DMS 273 (cell line): ENCODE measurements at regions not wholly inside any gene's neighbourhood (a gene's known extent, or its start where the extent isn't known, plus 50 kb on each side); places are given as distances from the start of the nearest gene placed in this dataset.
"Not testable (repeated sequence)": the region's sequence is repeated elsewhere in the genome, so short reads cannot be mapped to it uniquely, and the experiment has no call there.

Experiments used
- DNase-seq: peaks from one replicate; lab custom pipeline; 2025; ENCODE audit not compliant: unreplicated experiment; lab: John Stamatoyannopoulos, UW

GRCh38 chr21:9883571-9884282, 637.7 kb upstream of the TPTE start:
- not testable (repeated sequence) for DNase-seq

- not testable (repeated sequence) for DNase-seq
These were observed 632.9 kb upstream of the TPTE start for GRCh38 chr21:9888500-9888899.

- DNase-seq = not testable (repeated sequence)
These were observed 617.8 kb upstream of the TPTE start for GRCh38 chr21:9903579-9903978.

- not testable (repeated sequence) for DNase-seq
These were observed 607.2 kb upstream of the TPTE start for GRCh38 chr21:9914135-9914534.

- DNase-seq = not testable (repeated sequence)
These were observed 601.9 kb upstream of the TPTE start for GRCh38 chr21:9919446-9919845.

GRCh38 chr21:9943639-9944038, 577.7 kb upstream of the TPTE start:
- not testable (repeated sequence) for DNase-seq

- not testable (repeated sequence) for DNase-seq
These were observed 575.3 kb upstream of the TPTE start for GRCh38 chr21:9946057-9946456.

GRCh38 chr21:9949510-9950289, 571.7 kb upstream of the TPTE start:
- DNase-seq = not testable (repeated sequence)

- not testable (repeated sequence) for DNase-seq
These were observed 571.0 kb upstream of the TPTE start for GRCh38 chr21:9950363-9950762.

GRCh38 chr21:9958791-9959190, 562.6 kb upstream of the TPTE start:
- not testable (repeated sequence) for DNase-seq

GRCh38 chr21:9959220-9959964, 562.0 kb upstream of the TPTE start:
- not testable (repeated sequence) for DNase-seq

GRCh38 chr21:9969399-9969798, 552.0 kb upstream of the TPTE start:
- DNase-seq = not testable (repeated sequence)

GRCh38 chr21:9972018-9972417, 549.4 kb upstream of the TPTE start:
- not testable (repeated sequence) for DNase-seq

GRCh38 chr21:9978371-9978770, 543.0 kb upstream of the TPTE start:
- DNase-seq = not testable (repeated sequence)

GRCh38 chr21:9997507-9997906, 523.9 kb upstream of the TPTE start:
- not testable (repeated sequence) for DNase-seq

- DNase-seq = not testable (repeated sequence)
These were observed 518.5 kb upstream of the TPTE start for GRCh38 chr21:10002762-10003313.

GRCh38 chr21:10005791-10006190, 515.6 kb upstream of the TPTE start:
- not testable (repeated sequence) for DNase-seq

- DNase-seq = not testable (repeated sequence)
These were observed 504.4 kb upstream of the TPTE start for GRCh38 chr21:10016991-10017390.

GRCh38 chr21:10017757-10018156, 503.6 kb upstream of the TPTE start:
- DNase-seq = not testable (repeated sequence)

GRCh38 chr21:10021462-10021861, 499.9 kb upstream of the TPTE start:
- not testable (repeated sequence) for DNase-seq

GRCh38 chr21:10022745-10023144, 498.6 kb upstream of the TPTE start:
- DNase-seq = not testable (repeated sequence)
